Stomach (tissue), 8 donors: ENCODE measurements at regions not wholly inside any gene's neighbourhood (a gene's known extent, or its start where the extent isn't known, plus 50 kb on each side); places are given as distances from the start of the nearest gene placed in this dataset.

ENCODE experiments used
- DNase-seq, 2 donors: peaks; one replicate each; pipeline versions ENCODE4 v3.0.0 to v3.0.0-alpha.2; 2013 to 2019
- H3K27ac ChIP-seq, 5 donors: fragments of 200-600 bp in 4 of 5; sonication (generic) in 4 of 5; one replicate each; pipeline ENCODE4 v1.5.1; 2013 to 2019; ENCODE audit warnings: mild to moderate bottlenecking in 1 of 5, moderate library complexity in 1 of 5
- H3K27me3 ChIP-seq, 3 donors: fragments of 200-600 bp; sonication (generic); one replicate each; pipeline ENCODE4 v1.5.1; 2017 to 2019; ENCODE audit warnings: mixed run types in 1 of 3
- H3K36me3 ChIP-seq, 4 donors: fragments of 200-600 bp; sonication (generic); 1 replicate in 3 of 4; 2 replicates in 1 of 4; pipeline ENCODE4 v1.5.1; 2016 to 2019
- H3K4me1 ChIP-seq, 4 donors: fragments of 200-600 bp; sonication (generic); one replicate each; pipeline ENCODE4 v1.5.1; 2016 to 2019
- H3K4me3 ChIP-seq, 4 donors: fragments of 200-600 bp; sonication (generic) in 3 of 4; one replicate each; pipeline ENCODE4 v1.5.1; 2016 to 2019; ENCODE audit warnings: mild to moderate bottlenecking in 1 of 4
- H3K9me3 ChIP-seq, 4 donors: fragments of 200-600 bp; sonication (generic); one replicate each; pipeline ENCODE4 v1.5.1; 2016 to 2019
- CTCF ChIP-seq, 7 experiments: fragments of 450-650 bp in 4 of 7; fragments of 200-600 bp in 3 of 7; sonication (generic) in 3 of 7; IDR thresholded peaks; one replicate each; pipeline ENCODE4 v1.5.1; 2016 to 2019; ENCODE audit warnings: antibody characterized with exemption in 7 of 7, control low read depth in 2 of 7, mild to moderate bottlenecking in 1 of 7
- EP300 ChIP-seq: sonication (generic); formaldehyde crosslinking; IDR thresholded peaks from one replicate; pipeline ENCODE4 v1.6.1; 2017; ENCODE audit warnings: antibody characterized with exemption
- POLR2A ChIP-seq, 4 donors: fragments of 450-650 bp; IDR thresholded peaks; one replicate each; pipeline ENCODE4 v1.6.1; 2016; ENCODE audit warnings: antibody characterized with exemption in 4 of 4, control low read depth in 2 of 4, mild to moderate bottlenecking in 1 of 4, moderate library complexity in 1 of 4
- POLR2AphosphoS5 ChIP-seq, 3 donors: sonication (generic); formaldehyde crosslinking; IDR thresholded peaks; one replicate each; pipeline ENCODE4 v1.6.1; 2016; ENCODE audit warnings: antibody characterized with exemption in 3 of 3
- WGBS, 5 donors: extraction: QIAGEN DNeasy Blood & Tissue Kit in 3 of 5; methylation state at CpG; one replicate each; pipeline versions ENCODE4 v1.1.5 to v1.1.7; 2013 to 2018; 5-methylcytosine and 5-hydroxymethylcytosine counted together
- intact Hi-C: fragments of 100-400 bp; cut with DNase I; formaldehyde crosslinking; loops from one replicate; pipeline ENCODE4 v1.15.1; 2023; ENCODE audit warnings: low total_unique reads
- donor health status: healthy with polysubstance abuse.
- donor health status: Bipolar disorder and iron deficiency.
- donor health status: healthy.

GRCh38 chr2:57370882-57371585 is 675.6 kb upstream of the VRK2 start:
- peaks cover 0 to 4% (median 0%) of the 10 kb centered on the region in 4 donors for H3K9me3 ChIP-seq

GRCh38 chr2:57372237-57372984 is 674.2 kb upstream of the VRK2 start:
- H3K4me1 ChIP-seq, result peaks cover 0 to 6% (median 0%) of the 10 kb centered on the region in 4 donors
- 35 to 60% (median 46%) methylated on average over 2 of the region's 2 CpGs for WGBS, 5 donors
- no peak overlapping the region for H3K4me3 ChIP-seq
- DNase-seq, result no peak
- no peaks in the 10 kb centered on the region for H3K27me3 ChIP-seq
- H3K27ac ChIP-seq, result no peak overlapping the region
- intact Hi-C loops, result no loop called here
- H3K9me3 ChIP-seq, result peaks cover 0 to 4% (median 0%) of the 10 kb centered on the region in 4 donors
- H3K36me3 ChIP-seq, result no peaks in the 10 kb centered on the region
- TF ChIP-seq CTCF (IDR thresholded peaks at IDR 0.05) (no peak), EP300 (no peak), POLR2AphosphoS5 (IDR thresholded peaks at IDR 0.05) (no peak), POLR2A (IDR thresholded peaks at IDR 0.05) (no peak)

More at GRCh38 chr2:57370882-57371585, 675.6 kb upstream of the VRK2 start:
- H3K27me3 ChIP-seq, result no peaks in the 10 kb centered on the region
- TF ChIP-seq POLR2AphosphoS5 (IDR thresholded peaks at IDR 0.05) (no peak), POLR2A (IDR thresholded peaks at IDR 0.05) (no peak), CTCF (IDR thresholded peaks at IDR 0.05) (no peak), EP300 (no peak)
- no peaks in the 10 kb centered on the region for H3K36me3 ChIP-seq
- H3K4me3 ChIP-seq, result no peak overlapping the region
- intact Hi-C loops, result no loop called here
- peak in 1 of 2 donors; percentile 1 for DNase-seq
- H3K4me1 ChIP-seq, result peaks cover 0 to 6% (median 0%) of the 10 kb centered on the region in 4 donors
- no peak overlapping the region for H3K27ac ChIP-seq
- whole genome bisulfite sequencing, 5 donors, result 44 to 51% (median 47%) methylated on average over 3 of the region's 3 CpGs

DNA sequence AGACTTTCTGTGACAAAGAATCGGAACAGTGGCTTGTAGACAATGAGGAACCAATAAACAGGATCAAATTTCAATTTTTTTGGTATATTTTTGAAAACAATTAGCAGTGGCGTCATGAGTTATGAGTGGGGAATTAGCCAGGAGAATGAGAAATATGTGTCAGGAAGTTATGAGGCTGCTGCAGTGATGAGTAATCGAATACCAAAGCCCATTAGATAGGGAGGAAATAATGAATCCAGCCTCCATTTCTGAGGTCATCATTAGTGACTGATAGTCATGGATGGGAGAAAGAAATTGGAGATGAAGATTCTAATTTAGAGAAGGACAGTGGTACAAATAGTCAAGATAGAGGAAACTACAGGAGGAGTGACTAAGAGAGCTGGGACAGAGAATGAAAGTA is 673.1 kb upstream of the VRK2 start:
- 74 to 85% (median 78%) methylated on average over 3 of the region's 3 CpGs for WGBS, 5 donors
- intact Hi-C loops, result no loop called here
- TF ChIP-seq POLR2AphosphoS5 (IDR thresholded peaks at IDR 0.05) (no peak), POLR2A (IDR thresholded peaks at IDR 0.05) (no peak), CTCF (IDR thresholded peaks at IDR 0.05) (no peak)
- peaks cover 0 to under 1% (median 0%) of the 10 kb centered on the region in 4 donors for H3K9me3 ChIP-seq
- DNase-seq, result no peak
- peaks cover 0 to 6% (median 0%) of the 10 kb centered on the region in 4 donors for H3K4me1 ChIP-seq
- no peak overlapping the region for H3K27ac ChIP-seq
- H3K27me3 ChIP-seq, result no peaks in the 10 kb centered on the region
- H3K36me3 ChIP-seq, result no peaks in the 10 kb centered on the region
- no peak overlapping the region for H3K4me3 ChIP-seq

- H3K4me1 ChIP-seq, result no peaks in the 10 kb centered on the region
- DNase-seq, result no peak
- 0 to 78% (median 41%) methylated on average over 1 of the region's 1 CpG for WGBS, 5 donors
- TF ChIP-seq POLR2AphosphoS5 (IDR thresholded peaks at IDR 0.05) (no peak), CTCF (IDR thresholded peaks at IDR 0.05) (no peak), EP300 (no peak), POLR2A (IDR thresholded peaks at IDR 0.05) (no peak)
- no peak overlapping the region for H3K4me3 ChIP-seq
- intact Hi-C loops, result no loop called here
- H3K27me3 ChIP-seq, result no peaks in the 10 kb centered on the region
- no peaks in the 10 kb centered on the region for H3K9me3 ChIP-seq
- no peaks in the 10 kb centered on the region for H3K36me3 ChIP-seq
- H3K27ac ChIP-seq, result no peak overlapping the region
These were observed 669.6 kb upstream of the VRK2 start for GRCh38 chr2:57376985-57377384.
